H1 (cell line): ENCODE measurements at regions not wholly inside any gene's neighbourhood (a gene's known extent, or its start where the extent isn't known, plus 50 kb on each side); places are given as distances from the start of the nearest gene placed in this dataset.

ENCODE experiments used
- CTCF ChIA-PET: fragments of 300-600 bp; sonication (Branson Sonifier 250); formaldehyde crosslinking; loops from one replicate; lab custom pipeline; 2021; ENCODE audit not compliant: partially characterized antibody; lab: Charles Lee
- POLR2A ChIA-PET: fragments of 300-600 bp; sonication (Branson Sonifier 250); formaldehyde crosslinking; loops from one replicate; lab custom pipeline; 2021; ENCODE audit warnings: inconsistent platforms; ENCODE audit not compliant: partially characterized antibody; lab: Charles Lee
- DNase-seq, 2 experiments: peaks; one replicate each; pipeline versions ENCODE4 v3.0.0 to v3.0.0-alpha.2; 2010 to 2022; ENCODE audit warnings: low spot score in 2 of 2, low read depth in 1 of 2, mixed read lengths in 1 of 2
- FAIRE-seq: peaks from 2 replicates; lab custom pipeline; 2011; peaks lifted over from hg19 to GRCh38; lab: Jason Lieb, UNC
- H2AFZ ChIP-seq: 2 replicates; pipeline ENCODE4 v1.8.1; 2012; ENCODE audit warnings: low read length, inconsistent platforms
- H2AK5ac ChIP-seq: 2 replicates; pipeline ENCODE4 v1.6.1; 2013; ENCODE audit warnings: low read depth, low read length
- H2BK120ac ChIP-seq: replicated peaks from 2 replicates; pipeline ENCODE3; 2013; ENCODE audit warnings: low read depth, low read length, inconsistent platforms
- H2BK12ac ChIP-seq: 2 replicates; pipeline ENCODE4 v1.6.1; 2013; ENCODE audit warnings: low read depth, low read length
- H2BK15ac ChIP-seq: 2 replicates; pipeline ENCODE4 v1.6.1; 2013; ENCODE audit warnings: low read length
- H2BK20ac ChIP-seq: 2 replicates; pipeline ENCODE4 v1.6.1; 2013; ENCODE audit warnings: low read length
- H2BK5ac ChIP-seq: 2 replicates; pipeline ENCODE4 v1.6.1; 2013; ENCODE audit warnings: low read depth, low read length
- H3K14ac ChIP-seq: 2 replicates; pipeline ENCODE4 v1.6.1; 2013; ENCODE audit warnings: inconsistent platforms; ENCODE audit not compliant: insufficient read length
- H3K18ac ChIP-seq: 2 replicates; pipeline ENCODE4 v1.6.1; 2013; ENCODE audit warnings: low read length; ENCODE audit errors: extremely low read depth
- H3K23ac ChIP-seq: 2 replicates; pipeline ENCODE4 v1.6.1; 2013; ENCODE audit warnings: inconsistent platforms; ENCODE audit not compliant: insufficient read length
- H3K23me2 ChIP-seq: 2 replicates; pipeline ENCODE4 v1.6.1; 2013; ENCODE audit warnings: low read depth, low read length
- H3K27ac ChIP-seq: 2 replicates; pipeline ENCODE4 v1.6.1; 2011; ENCODE audit warnings: low read depth, low read length, inconsistent platforms
- H3K27me3 ChIP-seq, 4 experiments: replicated peaks in 1 of 4; 1 replicate in 1 of 4; 2 replicates in 3 of 4; pipeline versions ENCODE4 v1.6.1 to v1.8.1; 2011 to 2013; ENCODE audit warnings: low read length in 3 of 4, mild to moderate bottlenecking in 3 of 4, inconsistent platforms in 2 of 4, mixed read lengths in 2 of 4, moderate library complexity in 1 of 4; ENCODE audit not compliant: control insufficient read depth in 3 of 4, insufficient read depth in 3 of 4; ENCODE audit errors: extremely low read depth in 1 of 4
- H3K36me3 ChIP-seq, 4 experiments: 2 replicates each; pipeline versions ENCODE4 v1.6.1 to v1.8.1; 2011 to 2013; ENCODE audit warnings: mild to moderate bottlenecking in 4 of 4, low read length in 3 of 4, moderate library complexity in 2 of 4, control low read depth in 1 of 4, inconsistent platforms in 1 of 4; ENCODE audit not compliant: insufficient read depth in 4 of 4, control insufficient read depth in 2 of 4
- H3K4ac ChIP-seq: replicated peaks from 2 replicates; pipeline ENCODE3; 2013; ENCODE audit warnings: low read length, low read depth, mixed read lengths, inconsistent platforms; ENCODE audit not compliant: insufficient read length
- H3K4me1 ChIP-seq, 4 experiments: replicated peaks in 1 of 4; 1 replicate in 1 of 4; 2 replicates in 3 of 4; pipeline versions ENCODE4 v1.6.1 to v1.8.1; 2011 to 2013; ENCODE audit warnings: low read length in 3 of 4, inconsistent platforms in 2 of 4, mixed read lengths in 1 of 4; ENCODE audit not compliant: insufficient read depth in 4 of 4, control insufficient read depth in 3 of 4
- H3K4me2 ChIP-seq, 2 experiments: 2 replicates each; pipeline versions ENCODE4 v1.6.1 to v1.8.1; 2011 to 2013; ENCODE audit warnings: low read depth in 2 of 2, low read length in 2 of 2, control low read depth in 1 of 2, inconsistent platforms in 1 of 2, mild to moderate bottlenecking in 1 of 2; ENCODE audit not compliant: insufficient read depth in 1 of 2
- H3K4me3 ChIP-seq, 4 experiments: fragments of 200-600, 300-600 bp in 1 of 4; sonication (generic), shearing (Covaris generic), sonication (Bioruptor Twin) in 1 of 4; 2 replicates each; pipeline versions ENCODE4 v1.5.1 to v1.8.1; 2011 to 2016; ENCODE audit warnings: low read length in 4 of 4, low read depth in 3 of 4, control low read depth in 2 of 4, inconsistent platforms in 2 of 4, mild to moderate bottlenecking in 2 of 4, mixed read lengths in 1 of 4, moderate library complexity in 1 of 4; ENCODE audit not compliant: insufficient read depth in 2 of 4; ENCODE audit errors: extremely low read depth in 1 of 4
- H3K56ac ChIP-seq: replicated peaks from 2 replicates; pipeline ENCODE3; 2013; ENCODE audit warnings: low read depth, mild to moderate bottlenecking, mixed read lengths, low read length, inconsistent platforms; ENCODE audit not compliant: insufficient read length
- H3K79me1 ChIP-seq: 2 replicates; pipeline ENCODE4 v1.6.1; 2013; ENCODE audit warnings: low read depth, low read length, control low read depth
- H3K79me2 ChIP-seq, 2 experiments: 2 replicates each; pipeline versions ENCODE4 v1.6.1 to v1.8.1; 2012 to 2013; ENCODE audit warnings: low read length in 2 of 2, mild to moderate bottlenecking in 2 of 2, inconsistent platforms in 1 of 2; ENCODE audit not compliant: insufficient read depth in 2 of 2, control insufficient read depth in 1 of 2
- H3K9ac ChIP-seq, 4 experiments: replicated peaks in 1 of 4; 1 replicate in 1 of 4; 2 replicates in 3 of 4; pipeline versions ENCODE4 v1.6.1 to v1.8.1; 2011 to 2013; ENCODE audit warnings: low read depth in 3 of 4, low read length in 3 of 4, control low read depth in 2 of 4, mild to moderate bottlenecking in 2 of 4, moderate library complexity in 2 of 4, inconsistent platforms in 1 of 4; ENCODE audit errors: extremely low read depth in 1 of 4
- H3K9me3 ChIP-seq, 2 experiments: 2 replicates each; pipeline versions ENCODE4 v1.6.1 to v1.8.1; 2012 to 2013; ENCODE audit warnings: mild to moderate bottlenecking in 2 of 2, moderate library complexity in 2 of 2, control low read depth in 1 of 2, inconsistent platforms in 1 of 2, low read depth in 1 of 2, low read length in 1 of 2, mixed read lengths in 1 of 2; ENCODE audit not compliant: insufficient read depth in 2 of 2
- H4K20me1 ChIP-seq, 2 experiments: replicated peaks in 1 of 2; 2 replicates each; pipeline versions ENCODE3 to v1.8.1; 2011 to 2013; ENCODE audit warnings: inconsistent platforms in 2 of 2, low read length in 2 of 2, mild to moderate bottlenecking in 1 of 2; ENCODE audit not compliant: insufficient read depth in 2 of 2, control insufficient read depth in 1 of 2
- H4K5ac ChIP-seq: 2 replicates; pipeline ENCODE4 v1.6.1; 2013; ENCODE audit warnings: low read length, low read depth, mixed read lengths, inconsistent platforms; ENCODE audit not compliant: insufficient read length
- H4K8ac ChIP-seq: 2 replicates; pipeline ENCODE4 v1.8.0; 2013; ENCODE audit warnings: mild to moderate bottlenecking, moderate library complexity, low read length, inconsistent platforms; ENCODE audit not compliant: insufficient read depth; ENCODE audit errors: extremely low read depth
- H4K91ac ChIP-seq: replicated peaks from 2 replicates; pipeline ENCODE3; 2013; ENCODE audit warnings: low read length, mixed read lengths, inconsistent platforms; ENCODE audit not compliant: insufficient read length
- CTCF ChIP-seq, 3 experiments: IDR thresholded peaks; 1 replicate in 2 of 3; 2 replicates in 1 of 3; pipeline versions ENCODE4 v1.5.1 to v1.6.1; 2011; ENCODE audit warnings: low read length in 3 of 3, mild to moderate bottlenecking in 3 of 3, inconsistent platforms in 2 of 3, low read depth in 1 of 3, moderate library complexity in 1 of 3; ENCODE audit not compliant: insufficient read depth in 1 of 3; ENCODE audit errors: control extremely low read depth in 1 of 3
- EGR1 ChIP-seq: IDR thresholded peaks from 2 replicates; pipeline ENCODE4 v1.6.1; 2011; ENCODE audit warnings: low read depth, low read length, borderline replicate concordance
- GABPA ChIP-seq: IDR thresholded peaks from 2 replicates; pipeline ENCODE4 v1.6.1; 2011; ENCODE audit warnings: mild to moderate bottlenecking, low read length, moderate library complexity, borderline replicate concordance; ENCODE audit not compliant: insufficient read depth
- SIX5 ChIP-seq: IDR thresholded peaks from 2 replicates; pipeline ENCODE4 v1.6.1; 2011; ENCODE audit warnings: mild to moderate bottlenecking, low read depth, low read length
- TEAD4 ChIP-seq: IDR thresholded peaks from 2 replicates; pipeline ENCODE4 v1.6.1; 2012; ENCODE audit warnings: low read depth, low read length, inconsistent platforms, mixed read lengths
- WGBS, 2 experiments: shearing (Covaris generic) in 1 of 2; methylation state at CpG; one replicate each; pipeline versions ENCODE4 v1.1.6 to v1.1.7; 2013 to 2015; ENCODE audit warnings: low lambda C conversion rate in 2 of 2, mixed read lengths in 2 of 2, inconsistent platforms in 1 of 2, low coverage in 1 of 2, missing lambda C conversion rate in 1 of 2; ENCODE audit not compliant: insufficient replicate concordance in 2 of 2, insufficient coverage in 1 of 2, insufficient read length in 1 of 2; ENCODE audit errors: extremely low coverage in 1 of 2, missing lambda C conversion rate in 1 of 2; 5-methylcytosine and 5-hydroxymethylcytosine counted together
- TF ChIP-seq, protein P1 (sequence below): IDR thresholded peaks from 2 replicates; pipeline ENCODE4 v1.6.1; 2012; ENCODE audit warnings: low read length, inconsistent platforms

DNA sequence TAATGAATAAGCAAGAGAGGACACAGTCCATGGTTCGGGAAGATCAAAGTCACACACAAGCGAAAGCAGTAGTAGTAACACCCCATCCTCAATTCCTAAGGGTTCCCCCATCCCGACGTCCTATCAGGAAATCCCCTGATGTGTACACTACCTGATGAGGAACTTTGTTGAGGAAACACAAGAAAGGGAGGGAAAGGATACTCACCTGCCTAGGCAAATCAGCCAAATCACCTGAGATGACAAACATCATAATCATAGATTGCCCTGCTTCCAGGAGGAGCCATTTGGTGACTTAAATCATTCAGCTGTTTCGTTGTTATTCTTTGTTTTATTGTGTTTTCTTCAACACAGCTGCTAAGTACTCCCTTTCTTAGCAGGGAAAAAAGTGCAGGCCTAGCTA is 55.5 kb upstream of the SPOPL start:
- ChIA-PET POLR2A (interaction anchor here (0.7 kb wide), 1 partner anchor 55 kb away, joined by 3 read pairs; no protein-coding TSS in a partner anchor), CTCF (interaction anchor here (1.0 kb wide), 1 partner anchor 10 kb away, joined by 4 read pairs; no protein-coding TSS in a partner anchor)
- Histone ChIP-seq H3K79me2 (no peaks in the 10 kb centered on the region), H2AK5ac (no peak overlapping the region), H3K56ac (no peak overlapping the region), H2BK5ac (no peak overlapping the region), H2BK120ac (no peak overlapping the region), H3K4me2 (no peak overlapping the region), H4K20me1 (no peaks in the 10 kb centered on the region), H2BK12ac (no peak overlapping the region), H3K23me2 (no peaks in the 10 kb centered on the region; the same call in 1 of the 2 replicates), H3K9me3 (no peaks in the 10 kb centered on the region), H3K23ac (no peak overlapping the region), H4K91ac (no peak overlapping the region), H3K79me1 (no peaks in the 10 kb centered on the region), H3K36me3 (no peaks in the 10 kb centered on the region), H3K4me3 (no peak overlapping the region), H2AFZ (no peak overlapping the region), H3K4me1 (no peaks in the 10 kb centered on the region), H2BK15ac (no peak overlapping the region), H3K9ac (no peak overlapping the region), H3K4ac (no peak overlapping the region), H3K27ac (no peak overlapping the region), H3K27me3 (no peaks in the 10 kb centered on the region), H4K5ac (no peak overlapping the region), H3K18ac (no peak overlapping the region), H2BK20ac (no peak overlapping the region), H4K8ac (no peak overlapping the region), H3K14ac (no peak overlapping the region)
- DNase-seq = no peak
- TF ChIP-seq GABPA (no peak), CTCF (IDR thresholded peaks at IDR 0.05; ENCODE audit: control extremely low read depth in 1 of 3, insufficient read depth in 1 of 3, low read depth in 1 of 3, low read length in 3 of 3) (no peak), EGR1 (no peak), SIX5 (no peak), TEAD4 (no peak)
- TF ChIP-seq, protein P1, sequence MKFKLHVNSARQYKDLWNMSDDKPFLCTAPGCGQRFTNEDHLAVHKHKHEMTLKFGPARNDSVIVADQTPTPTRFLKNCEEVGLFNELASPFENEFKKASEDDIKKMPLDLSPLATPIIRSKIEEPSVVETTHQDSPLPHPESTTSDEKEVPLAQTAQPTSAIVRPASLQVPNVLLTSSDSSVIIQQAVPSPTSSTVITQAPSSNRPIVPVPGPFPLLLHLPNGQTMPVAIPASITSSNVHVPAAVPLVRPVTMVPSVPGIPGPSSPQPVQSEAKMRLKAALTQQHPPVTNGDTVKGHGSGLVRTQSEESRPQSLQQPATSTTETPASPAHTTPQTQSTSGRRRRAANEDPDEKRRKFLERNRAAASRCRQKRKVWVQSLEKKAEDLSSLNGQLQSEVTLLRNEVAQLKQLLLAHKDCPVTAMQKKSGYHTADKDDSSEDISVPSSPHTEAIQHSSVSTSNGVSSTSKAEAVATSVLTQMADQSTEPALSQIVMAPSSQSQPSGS = no peak
- no peak for FAIRE-seq
- WGBS, 2 experiments = 95% methylated on average over 5 of the region's 5 CpGs; no CpG with 5 or more reads in 1 of the 2 experiments
